ENCODE measurements at regions not wholly inside any gene's neighbourhood (a gene's known extent, or its start where the extent isn't known, plus 50 kb on each side); places are given as distances from the start of the nearest gene placed in this dataset.

DNA sequence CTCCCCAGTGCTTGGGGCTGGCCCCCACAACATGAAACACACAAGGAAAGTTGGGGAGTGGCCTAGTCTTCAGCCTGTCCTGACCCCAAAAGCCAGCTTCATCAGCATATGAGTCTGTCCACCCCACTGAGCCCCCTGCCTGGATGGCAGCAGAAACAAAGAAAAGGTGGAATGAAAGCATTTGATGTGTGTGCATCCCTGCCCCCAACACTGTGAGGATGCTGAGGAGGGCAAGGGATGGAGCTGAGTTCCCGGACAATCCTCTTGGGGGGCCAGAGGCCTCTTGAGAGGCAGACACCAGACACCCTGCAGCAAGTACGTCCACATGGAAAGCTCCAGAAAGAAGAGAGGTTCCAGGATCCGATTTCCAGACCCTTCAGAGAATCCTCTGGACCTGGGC, 113.5 kb upstream of the PPP1R26 start:
- no peak for TF ChIP-seq CTCF (IDR thresholded peaks at IDR 0.05; ENCODE audit: insufficient read depth, low read length)
- TF ChIP-seq POLR2AphosphoS5 (IDR thresholded peaks at IDR 0.05; ENCODE audit: low read depth): no peak
- no peak for TF ChIP-seq GABPA (IDR thresholded peaks at IDR 0.05; ENCODE audit: low read depth)
